Small intestine (tissue), 7 donors: ENCODE measurements at regions not wholly inside any gene's neighbourhood (a gene's known extent, or its start where the extent isn't known, plus 50 kb on each side); places are given as distances from the start of the nearest gene placed in this dataset.

Experiments used
- DNase-seq, 2 donors: peaks; one replicate each; pipeline versions ENCODE4 v3.0.0 to v3.0.0-alpha.2; 2013
- FAIRE-seq: peaks from 2 replicates; lab custom pipeline; 2012; peaks lifted over from hg19 to GRCh38; lab: Jason Lieb, UNC
- H3K27ac ChIP-seq, 3 donors: one replicate each; pipeline ENCODE4 v1.5.1; 2013; ENCODE audit warnings: low read length in 2 of 3, mild to moderate bottlenecking in 2 of 3, control low read depth in 1 of 3, inconsistent platforms in 1 of 3, low read depth in 1 of 3, moderate library complexity in 1 of 3
- H3K27me3 ChIP-seq, 3 donors: one replicate each; pipeline ENCODE4 v1.6.1; 2013; ENCODE audit warnings: low read length in 3 of 3, inconsistent platforms in 1 of 3; ENCODE audit not compliant: control insufficient read depth in 3 of 3, insufficient read depth in 3 of 3
- H3K36me3 ChIP-seq, 3 donors: one replicate each; pipeline ENCODE4 v1.6.1; 2013; ENCODE audit warnings: low read length in 3 of 3, inconsistent platforms in 1 of 3, low read depth in 1 of 3, mild to moderate bottlenecking in 1 of 3, moderate library complexity in 1 of 3; ENCODE audit not compliant: control insufficient read depth in 3 of 3, insufficient read depth in 2 of 3
- H3K4me1 ChIP-seq, 3 donors: one replicate each; pipeline ENCODE4 v1.6.1; 2013; ENCODE audit warnings: low read length in 2 of 3, inconsistent platforms in 1 of 3, low read depth in 1 of 3, mild to moderate bottlenecking in 1 of 3, moderate library complexity in 1 of 3; ENCODE audit not compliant: control insufficient read depth in 3 of 3, insufficient read depth in 2 of 3
- H3K4me3 ChIP-seq, 3 donors: one replicate each; pipeline ENCODE4 v1.5.1; 2013; ENCODE audit warnings: low read length in 3 of 3, control low read depth in 1 of 3, inconsistent platforms in 1 of 3, low read depth in 1 of 3, mild to moderate bottlenecking in 1 of 3, moderate library complexity in 1 of 3
- H3K9me3 ChIP-seq, 2 donors: one replicate each; pipeline ENCODE4 v1.6.1; 2013; ENCODE audit warnings: low read depth in 1 of 2, low read length in 1 of 2; ENCODE audit not compliant: control insufficient read depth in 2 of 2, insufficient read depth in 1 of 2
- WGBS, 3 donors: extraction: QIAGEN DNeasy Blood & Tissue Kit; methylation state at CpG; one replicate each; pipeline ENCODE4 v1.1.7; 2013; 5-methylcytosine and 5-hydroxymethylcytosine counted together
- donor health status: healthy with polysubstance abuse.
- donor health status: control.
- donor health status: control.
- donor health status: Bipolar disorder and iron deficiency.
- donor health status: healthy.

GRCh38 chr17:33854596-33854995, 400.5 kb upstream of the CCL2 start:
- FAIRE-seq, result no peak
- 37 to 49% (median 45%) methylated on average over 2 of the region's 2 CpGs for whole genome bisulfite sequencing, 3 donors
- H3K27ac ChIP-seq, result no peak overlapping the region

DNA sequence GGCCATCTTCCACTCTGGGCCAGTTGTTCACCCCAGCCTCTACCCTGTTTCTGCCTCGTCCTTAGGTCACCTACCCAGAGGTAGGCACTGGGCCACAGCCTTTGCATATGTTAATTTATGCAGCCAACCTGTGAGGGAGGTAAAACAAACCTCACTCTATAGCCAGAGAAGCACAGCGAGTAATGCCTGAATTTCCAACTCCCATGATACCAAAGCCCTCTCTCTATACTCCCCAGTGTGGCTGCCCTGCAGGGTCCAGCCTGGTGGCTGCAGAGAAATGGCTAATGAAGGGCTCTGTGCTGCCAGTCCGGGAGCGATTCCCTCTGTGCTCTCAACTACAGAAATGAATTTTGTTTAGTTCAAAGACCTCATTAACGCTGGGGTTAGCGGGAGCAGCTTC, 397.0 kb upstream of the CCL2 start:
- DNase-seq (no peak), FAIRE-seq (no peak)
- H3K4me1 ChIP-seq, result no peaks in the 10 kb centered on the region
- no peak overlapping the region for H3K27ac ChIP-seq
- 52 to 65% (median 53%) methylated on average over 6 of the region's 6 CpGs for WGBS, 3 donors
- peaks cover 0 to 5% (median 2%) of the 10 kb centered on the region in 3 donors for H3K27me3 ChIP-seq
- H3K4me3 ChIP-seq, result no peak overlapping the region
- no peaks in the 10 kb centered on the region for H3K9me3 ChIP-seq
- no peaks in the 10 kb centered on the region for H3K36me3 ChIP-seq

More at GRCh38 chr17:33854596-33854995, 400.5 kb upstream of the CCL2 start:
- Histone ChIP-seq H3K27me3 (no peaks in the 10 kb centered on the region), H3K36me3 (no peaks in the 10 kb centered on the region), H3K4me3 (no peak overlapping the region), H3K4me1 (no peaks in the 10 kb centered on the region), H3K9me3 (no peaks in the 10 kb centered on the region)
- DNase-seq, result no peak

- Histone ChIP-seq H3K27me3 (peaks cover 0 to 5% (median 2%) of the 10 kb centered on the region in 3 donors), H3K4me3 (no peak overlapping the region), H3K36me3 (no peaks in the 10 kb centered on the region), H3K27ac (no peak overlapping the region), H3K9me3 (no peaks in the 10 kb centered on the region), H3K4me1 (no peaks in the 10 kb centered on the region)
- no peak for DNase-seq
- 60 to 83% (median 69%) methylated on average over 1 of the region's 1 CpG for WGBS, 3 donors
- FAIRE-seq, result no peak
Measured at GRCh38 chr17:33858682-33859081, 396.4 kb upstream of the CCL2 start.

DNA sequence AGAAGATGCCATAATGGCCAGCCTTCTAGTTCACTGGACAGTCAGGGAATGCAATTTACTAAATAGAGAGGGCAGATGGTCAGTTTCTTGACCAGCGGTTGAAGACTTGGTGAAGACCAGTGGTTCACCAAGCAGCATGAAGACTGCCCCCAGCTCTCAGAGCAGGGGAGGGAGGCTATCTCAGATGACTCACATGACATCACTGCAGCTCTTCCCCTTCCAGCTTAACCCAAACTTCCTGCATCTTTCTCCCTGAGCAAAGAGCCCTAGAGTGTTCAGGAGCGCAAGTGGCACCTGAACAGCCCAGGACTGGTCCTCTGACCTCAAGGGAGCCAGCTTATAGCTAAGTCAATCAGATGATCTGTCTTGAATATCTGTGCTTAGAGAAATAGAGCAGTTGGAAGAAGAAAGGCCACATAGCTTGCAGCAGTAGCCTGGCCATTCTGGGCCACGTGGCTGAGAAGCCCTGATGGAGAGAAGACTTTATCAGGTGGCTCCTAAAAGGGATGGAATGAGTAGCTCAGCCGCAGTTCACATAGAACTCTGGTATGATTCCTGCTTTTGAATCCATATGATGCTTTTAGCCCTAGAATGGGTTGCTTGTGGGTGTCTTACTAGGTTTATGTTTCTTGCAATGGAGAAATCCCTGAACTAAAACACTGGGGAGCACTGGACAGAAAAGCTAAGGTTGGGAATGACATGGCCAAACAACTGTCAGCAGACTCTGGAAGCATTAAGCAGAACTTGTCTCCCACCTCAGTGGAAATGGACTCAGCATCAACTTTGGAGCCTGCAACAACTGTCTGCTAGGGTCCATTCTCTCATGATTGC, 392.1 kb upstream of the CCL2 start:
- Histone ChIP-seq H3K27ac (no peak overlapping the region), H3K9me3 (no peaks in the 10 kb centered on the region), H3K4me1 (no peaks in the 10 kb centered on the region), H3K27me3 (peaks cover 0 to 7% (median 2%) of the 10 kb centered on the region in 3 donors), H3K36me3 (no peaks in the 10 kb centered on the region), H3K4me3 (no peak overlapping the region)
- DNase-seq (no peak), FAIRE-seq (no peak)
- WGBS, 3 donors, result 57 to 67% (median 63%) methylated on average over 4 of the region's 4 CpGs

DNA sequence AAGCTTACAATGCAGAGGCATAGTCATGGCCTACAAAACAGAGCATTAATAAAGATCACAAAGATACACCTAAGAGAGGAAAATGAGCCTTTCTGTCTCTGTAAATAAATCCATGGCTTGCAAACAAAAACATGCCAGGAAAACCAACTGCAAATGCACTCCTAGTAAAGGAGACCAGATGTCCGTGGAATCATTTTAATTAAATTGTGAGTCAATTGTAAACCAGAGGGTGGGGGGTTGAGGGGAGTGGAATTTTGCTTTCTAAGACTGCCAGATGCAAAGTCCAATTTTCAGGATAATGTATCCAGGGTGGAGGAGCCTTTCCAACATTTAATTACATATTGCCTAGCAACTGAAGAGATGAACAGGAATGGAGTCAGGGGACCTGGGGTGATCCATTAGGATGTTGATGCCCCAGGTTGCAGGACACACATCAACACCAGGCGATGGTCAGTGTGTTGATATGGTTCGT, 390.3 kb upstream of the CCL2 start:
- DNase-seq (peak in 1 of 2 donors; percentile 5), FAIRE-seq (no peak)
- Histone ChIP-seq H3K9me3 (no peaks in the 10 kb centered on the region), H3K36me3 (no peaks in the 10 kb centered on the region), H3K4me1 (no peaks in the 10 kb centered on the region), H3K4me3 (no peak overlapping the region), H3K27ac (no peak overlapping the region), H3K27me3 (peaks cover 0 to 7% (median 2%) of the 10 kb centered on the region in 3 donors)
- WGBS, 3 donors, result 37 to 62% (median 54%) methylated on average over 3 of the region's 3 CpGs

DNA sequence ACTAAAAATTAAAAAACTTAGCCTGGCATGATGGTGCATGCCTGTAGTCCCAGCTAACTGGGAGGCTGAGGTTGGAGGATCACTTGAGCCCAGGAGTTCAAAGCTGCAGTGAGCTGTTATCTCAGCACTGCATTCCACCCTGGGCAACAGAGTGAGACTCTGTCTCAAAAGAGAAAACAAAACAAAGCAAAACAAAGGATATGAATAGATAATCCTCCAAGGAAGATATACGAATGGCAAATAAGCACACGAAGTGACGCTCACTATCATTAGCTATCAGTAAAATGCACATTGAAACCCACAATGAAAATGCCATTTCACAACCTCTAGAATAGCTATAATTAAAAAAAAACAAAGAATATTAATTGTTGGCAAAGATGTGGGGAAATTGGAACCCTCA, 386.2 kb upstream of the CCL2 start:
- 89 to 96% (median 90%) methylated on average over 3 of the region's 3 CpGs for WGBS, 3 donors
- Histone ChIP-seq H3K9me3 (no peaks in the 10 kb centered on the region), H3K36me3 (no peaks in the 10 kb centered on the region), H3K27me3 (peaks cover 0 to 6% (median 0%) of the 10 kb centered on the region in 3 donors), H3K27ac (no peak overlapping the region), H3K4me3 (no peak overlapping the region), H3K4me1 (no peaks in the 10 kb centered on the region)
- FAIRE-seq, result no peak
- DNase-seq, result no peak

GRCh38 chr17:33870936-33871335, 384.1 kb upstream of the CCL2 start:
- H3K9me3 ChIP-seq, result no peaks in the 10 kb centered on the region
- no peak for FAIRE-seq
- 76 to 86% (median 80%) methylated on average over 3 of the region's 3 CpGs for WGBS, 3 donors

DNA sequence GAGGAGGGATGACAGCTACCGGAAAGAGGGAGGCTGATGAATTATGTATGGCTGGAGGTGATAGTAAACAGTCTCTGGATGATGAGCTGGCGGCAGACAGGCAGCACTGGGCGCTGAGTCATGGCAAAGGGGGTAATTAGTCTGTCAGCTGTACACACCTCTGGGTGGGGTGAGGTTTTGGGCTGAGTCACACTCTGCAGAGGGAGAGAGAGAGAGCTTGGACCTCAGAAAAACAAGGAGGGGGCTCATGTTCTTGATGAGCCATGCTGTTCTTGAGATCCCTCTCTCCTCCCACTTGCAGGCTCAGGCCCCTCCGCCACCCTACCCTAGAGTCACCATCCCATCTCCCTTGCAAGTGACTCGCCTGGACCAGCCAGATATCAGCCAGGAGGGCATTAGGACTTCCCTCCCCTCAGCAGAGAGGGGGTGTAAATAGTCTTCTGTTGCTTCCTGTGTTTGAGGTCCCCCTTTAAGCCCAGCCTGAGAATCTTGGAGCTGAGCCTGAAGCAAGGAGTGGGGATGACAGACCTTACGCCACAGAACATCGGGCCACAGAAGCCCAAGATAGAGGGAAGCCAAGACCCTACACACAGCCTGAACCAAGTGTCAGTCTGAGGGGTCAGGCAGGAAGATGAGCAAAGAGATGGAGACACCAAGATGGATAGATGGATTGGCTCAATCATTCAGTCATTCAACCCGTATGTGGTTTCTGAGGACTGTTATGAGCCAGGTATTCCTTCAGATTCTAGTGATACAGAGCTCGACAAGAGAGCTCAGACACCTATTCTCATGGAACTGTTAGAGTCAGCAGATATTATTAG, 383.2 kb upstream of the CCL2 start:
- DNase-seq, result peak in 1 of 2 donors; percentile 4
- no peaks in the 10 kb centered on the region for H3K36me3 ChIP-seq
- H3K4me3 ChIP-seq, result no peak overlapping the region
- WGBS, 3 donors, result 39 to 59% (median 53%) methylated on average over 9 of the region's 9 CpGs
- no peak overlapping the region for H3K27ac ChIP-seq
- no peak for FAIRE-seq
- H3K4me1 ChIP-seq, result no peaks in the 10 kb centered on the region
- H3K9me3 ChIP-seq, result no peaks in the 10 kb centered on the region
- peaks cover 0 to 6% (median 0%) of the 10 kb centered on the region in 3 donors for H3K27me3 ChIP-seq

More at GRCh38 chr17:33870936-33871335, 384.1 kb upstream of the CCL2 start:
- no peak for DNase-seq
- H3K36me3 ChIP-seq, result no peaks in the 10 kb centered on the region
- no peaks in the 10 kb centered on the region for H3K4me1 ChIP-seq
- H3K27ac ChIP-seq, result no peak overlapping the region
- no peak overlapping the region for H3K4me3 ChIP-seq
- H3K27me3 ChIP-seq, result peaks cover 0 to 6% (median 0%) of the 10 kb centered on the region in 3 donors
